Muscle of leg (tissue), 3 donors: ENCODE measurements at regions not wholly inside any gene's neighbourhood (a gene's known extent, or its start where the extent isn't known, plus 50 kb on each side); places are given as distances from the start of the nearest gene placed in this dataset.

Experiments
- DNase-seq: peaks from one replicate; pipeline ENCODE4 v3.0.0; 2013
- H3K27ac ChIP-seq: one replicate; pipeline ENCODE4 v1.5.1; 2013; ENCODE audit warnings: mild to moderate bottlenecking, low read length, control low read depth
- H3K27me3 ChIP-seq: one replicate; pipeline ENCODE4 v1.6.1; 2013; ENCODE audit warnings: low read length; ENCODE audit not compliant: control insufficient read depth, insufficient read depth
- H3K36me3 ChIP-seq: one replicate; pipeline ENCODE4 v1.6.1; 2013; ENCODE audit warnings: low read length; ENCODE audit not compliant: control insufficient read depth, insufficient read depth
- H3K4me1 ChIP-seq: one replicate; pipeline ENCODE4 v1.6.1; 2013; ENCODE audit warnings: low read length; ENCODE audit not compliant: control insufficient read depth, insufficient read depth
- H3K4me3 ChIP-seq: one replicate; pipeline ENCODE4 v1.5.1; 2013; ENCODE audit warnings: low read length, control low read depth
- H3K9me3 ChIP-seq: replicated peaks from 2 replicates; pipeline ENCODE4 v1.6.1; 2013; ENCODE audit warnings: low read depth, low read length; ENCODE audit not compliant: control insufficient read depth
- WGBS: methylation state at CpG from one replicate; pipeline ENCODE4 v1.1.5; 2013; ENCODE audit warnings: missing lambda C conversion rate; ENCODE audit not compliant: insufficient coverage; 5-methylcytosine and 5-hydroxymethylcytosine counted together

DNA sequence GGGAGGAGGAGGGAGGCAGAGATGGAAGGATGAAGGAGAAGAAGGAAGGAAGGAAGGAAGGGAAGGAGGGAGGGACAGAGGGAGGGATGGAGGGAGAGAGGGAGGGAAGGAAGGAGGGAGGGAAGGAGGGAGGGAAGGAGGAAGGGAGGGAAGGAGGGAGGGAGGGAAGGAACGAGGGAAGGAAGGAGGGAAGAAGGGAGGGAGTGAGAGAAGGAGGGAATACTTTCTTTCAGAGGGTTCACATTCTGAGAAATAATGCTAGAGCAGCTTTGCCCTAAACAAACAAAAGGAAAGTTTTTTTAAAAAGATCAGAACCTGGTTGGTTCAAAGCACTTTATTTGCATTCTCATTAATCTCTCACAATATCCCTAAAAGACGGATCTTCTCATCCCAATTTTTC, 96.1 kb upstream of the NXT1 start:
- no peak overlapping the region for H3K27ac ChIP-seq

DNA sequence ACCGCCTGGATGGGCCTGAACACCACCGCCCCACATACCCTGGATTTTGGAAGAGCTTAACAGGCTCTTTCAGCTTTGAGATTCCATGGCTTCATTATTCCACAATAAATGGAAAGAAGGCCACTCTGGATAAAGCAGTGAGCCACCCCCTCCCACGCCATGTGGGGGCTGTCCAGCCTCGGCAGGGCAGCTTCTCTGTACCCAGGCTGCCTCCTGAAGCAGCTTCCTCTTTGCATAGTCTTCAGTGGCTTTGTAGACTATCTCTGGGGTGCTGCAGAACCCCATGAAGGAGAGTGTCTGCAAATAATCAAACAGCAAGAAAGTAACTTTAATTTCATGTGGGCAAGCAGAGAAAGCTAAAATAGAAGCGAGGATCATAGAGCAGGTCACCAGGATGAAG, 96.6 kb upstream of the NXT1 start:
- Histone ChIP-seq H3K27ac (no peak overlapping the region), H3K4me3 (no peak overlapping the region), H3K36me3 (no peaks in the 10 kb centered on the region), H3K9me3 (no peaks in the 10 kb centered on the region), H3K4me1 (peaks cover 32% of the 10 kb centered on the region), H3K27me3 (no peaks in the 10 kb centered on the region)
- 87% methylated on average over 3 of the region's 5 CpGs for WGBS
- no peak for DNase-seq

More for the DNA sequence above, 96.1 kb upstream of the NXT1 start:
- Histone ChIP-seq H3K36me3 (no peaks in the 10 kb centered on the region), H3K9me3 (no peaks in the 10 kb centered on the region), H3K27me3 (no peaks in the 10 kb centered on the region), H3K4me1 (peaks cover 32% of the 10 kb centered on the region), H3K4me3 (no peak overlapping the region)
- 50% methylated on average over 2 of the region's 2 CpGs for WGBS
- DNase-seq = no peak

DNA sequence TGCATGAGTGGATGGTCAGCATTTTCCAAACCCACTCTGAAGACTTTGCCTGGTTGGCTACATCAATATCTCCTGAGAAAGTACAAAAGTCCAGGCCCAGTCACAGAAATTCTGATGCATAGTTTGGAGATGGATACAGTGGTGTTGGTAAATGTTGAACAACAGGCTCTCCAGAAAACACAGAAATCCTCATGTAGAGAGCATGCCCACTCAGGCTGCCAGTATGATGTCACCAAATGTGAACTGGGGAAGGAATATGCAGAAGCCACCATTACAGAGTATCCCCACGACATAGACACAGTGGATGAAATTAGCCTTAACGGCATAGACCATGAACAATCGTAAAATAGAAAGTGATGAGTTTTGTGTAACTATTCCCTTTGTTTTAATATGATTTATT, 97.1 kb upstream of the NXT1 start:
- Histone ChIP-seq H3K27ac (no peak overlapping the region), H3K4me1 (peaks cover 32% of the 10 kb centered on the region), H3K9me3 (no peaks in the 10 kb centered on the region), H3K36me3 (no peaks in the 10 kb centered on the region), H3K4me3 (no peak overlapping the region), H3K27me3 (no peaks in the 10 kb centered on the region)
- no CpG with 5 or more reads among the region's 3 CpGs for WGBS
- DNase-seq = no peak

DNA sequence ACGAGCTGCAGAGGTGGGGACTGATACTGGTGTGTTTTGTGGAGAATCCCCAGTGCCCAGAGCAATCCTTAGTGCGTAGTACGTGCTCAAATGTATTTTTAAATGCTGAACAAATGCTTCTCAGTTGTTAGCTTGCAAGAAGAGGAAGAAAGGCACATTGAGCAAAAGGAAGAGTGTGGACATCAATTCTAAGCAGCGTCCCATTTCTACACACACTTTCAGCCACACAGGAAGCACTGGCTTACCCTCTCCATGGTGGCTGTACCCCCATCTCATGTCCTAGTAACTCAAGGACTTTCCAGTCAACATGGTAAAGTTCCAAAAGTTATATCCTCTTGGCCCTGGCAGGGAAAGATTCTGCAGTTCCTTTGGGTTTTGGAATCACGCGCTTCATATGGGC, 98.8 kb upstream of the NXT1 start:
- H3K36me3 ChIP-seq = no peaks in the 10 kb centered on the region
- H3K9me3 ChIP-seq = no peaks in the 10 kb centered on the region
- no peak overlapping the region for H3K27ac ChIP-seq
- H3K4me1 ChIP-seq = peaks cover 24% of the 10 kb centered on the region
- peaks cover 4% of the 10 kb centered on the region for H3K27me3 ChIP-seq
- DNase-seq = no peak
- H3K4me3 ChIP-seq = no peak overlapping the region
- WGBS = 100% methylated on average over 2 of the region's 6 CpGs

DNA sequence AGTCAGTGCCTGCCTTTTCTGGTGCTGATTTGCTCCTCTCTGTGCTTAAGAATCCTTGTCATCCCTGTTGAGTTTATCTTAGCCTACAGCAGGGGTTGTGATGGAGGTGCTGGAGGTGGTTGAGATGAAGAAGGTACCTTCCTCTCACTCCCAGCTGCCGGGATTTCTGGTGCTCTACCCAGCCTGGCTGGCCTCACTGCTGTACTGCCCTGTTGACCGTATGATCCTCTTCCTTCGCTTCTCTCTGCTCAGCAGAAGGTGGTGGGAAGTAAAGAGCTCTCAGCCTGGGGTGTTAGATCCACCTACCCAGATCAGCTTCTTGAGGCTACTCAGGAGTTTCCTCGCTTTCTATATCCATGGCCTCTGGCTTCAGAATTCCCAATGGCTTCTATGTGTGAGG, 101.0 kb upstream of the NXT1 start:
- H3K4me3 ChIP-seq = no peak overlapping the region

DNA sequence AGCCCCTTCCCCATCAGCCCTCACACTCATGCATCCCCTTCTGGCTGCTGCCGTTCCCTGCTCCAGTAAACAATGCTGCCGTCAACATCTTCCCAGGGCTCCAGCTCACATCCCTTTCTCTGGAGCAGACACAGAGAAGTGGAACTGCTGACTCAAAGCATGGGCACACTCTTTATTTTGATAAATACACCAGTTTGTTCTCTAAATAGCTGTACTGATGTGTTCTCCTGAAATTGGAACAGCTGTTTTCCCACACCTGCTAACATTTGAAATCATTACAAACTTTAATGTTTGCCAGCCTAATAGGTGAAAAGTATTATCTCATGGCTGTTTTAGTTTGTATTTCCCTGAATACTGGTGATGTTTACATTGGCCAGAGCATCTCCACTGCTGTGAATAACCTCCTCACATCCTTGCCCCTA, 102.1 kb upstream of the NXT1 start:
- WGBS = 33% methylated on average over 2 of the region's 2 CpGs

More for the DNA sequence above, 101.0 kb upstream of the NXT1 start:
- DNase-seq = no peak
- H3K27ac ChIP-seq = no peak overlapping the region
- peaks cover 4% of the 10 kb centered on the region for H3K27me3 ChIP-seq
- no peaks in the 10 kb centered on the region for H3K36me3 ChIP-seq
- no peaks in the 10 kb centered on the region for H3K9me3 ChIP-seq
- peaks cover 4% of the 10 kb centered on the region for H3K4me1 ChIP-seq
- WGBS = 60% methylated on average over 3 of the region's 4 CpGs

DNA sequence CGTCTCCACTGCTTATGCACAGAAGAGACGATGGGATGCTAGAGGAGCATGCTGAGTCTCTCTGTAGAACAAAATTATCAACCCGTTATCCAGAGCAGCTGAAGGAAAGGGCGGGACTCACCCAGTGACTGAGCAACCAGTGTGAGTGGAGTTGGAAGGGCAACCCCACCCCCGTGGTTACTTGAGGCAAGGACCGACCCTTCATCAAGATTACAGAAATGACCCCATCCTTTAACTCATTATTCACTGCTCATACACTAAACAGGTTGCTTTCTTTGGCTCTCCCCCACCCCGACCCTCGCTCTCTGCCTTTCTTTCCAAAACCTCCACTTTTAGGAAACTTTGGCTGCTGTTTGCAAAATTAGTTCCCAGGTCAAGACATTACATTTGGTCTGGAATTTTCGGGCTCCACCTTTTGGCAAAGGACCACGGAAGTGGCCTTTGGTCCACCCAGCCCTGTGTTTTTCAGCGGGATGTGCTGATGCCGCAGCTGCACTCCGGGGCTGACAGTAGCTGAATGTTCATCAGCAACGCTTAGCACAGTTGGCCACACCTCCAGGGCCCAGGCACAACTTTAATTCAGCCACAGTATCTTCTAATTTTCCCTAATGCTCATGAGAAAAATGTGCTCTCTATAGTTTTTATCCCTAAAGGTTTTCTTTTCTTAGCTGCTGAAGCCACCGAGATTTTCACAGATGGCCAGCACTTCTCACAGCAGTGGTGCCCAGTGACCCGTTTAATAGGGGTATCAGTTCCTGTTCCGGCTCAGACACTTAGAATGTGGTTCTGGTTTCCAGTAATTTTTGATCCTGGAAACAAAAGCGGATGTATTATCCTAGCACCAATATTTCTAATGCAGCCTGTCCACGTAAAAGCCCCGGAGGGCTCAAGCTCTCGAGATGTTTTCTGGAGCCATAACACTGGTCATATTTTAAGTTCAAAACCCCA, 103.6 kb upstream of the NXT1 start:
- H3K9me3 ChIP-seq = no peaks in the 10 kb centered on the region
- WGBS = 47% methylated on average over 12 of the region's 21 CpGs
- no peak overlapping the region for H3K4me3 ChIP-seq
- no peak overlapping the region for H3K27ac ChIP-seq
- H3K27me3 ChIP-seq = peaks cover 4% of the 10 kb centered on the region
- DNase-seq = peak; percentile 53
- H3K4me1 ChIP-seq = peaks cover 4% of the 10 kb centered on the region
- H3K36me3 ChIP-seq = no peaks in the 10 kb centered on the region

More for the DNA sequence above, 102.1 kb upstream of the NXT1 start:
- DNase-seq = peak; percentile 55
- no peak overlapping the region for H3K27ac ChIP-seq
- no peak overlapping the region for H3K4me3 ChIP-seq
- H3K4me1 ChIP-seq = peaks cover 4% of the 10 kb centered on the region
- H3K27me3 ChIP-seq = peaks cover 4% of the 10 kb centered on the region
- H3K9me3 ChIP-seq = no peaks in the 10 kb centered on the region
- H3K36me3 ChIP-seq = no peaks in the 10 kb centered on the region

DNA sequence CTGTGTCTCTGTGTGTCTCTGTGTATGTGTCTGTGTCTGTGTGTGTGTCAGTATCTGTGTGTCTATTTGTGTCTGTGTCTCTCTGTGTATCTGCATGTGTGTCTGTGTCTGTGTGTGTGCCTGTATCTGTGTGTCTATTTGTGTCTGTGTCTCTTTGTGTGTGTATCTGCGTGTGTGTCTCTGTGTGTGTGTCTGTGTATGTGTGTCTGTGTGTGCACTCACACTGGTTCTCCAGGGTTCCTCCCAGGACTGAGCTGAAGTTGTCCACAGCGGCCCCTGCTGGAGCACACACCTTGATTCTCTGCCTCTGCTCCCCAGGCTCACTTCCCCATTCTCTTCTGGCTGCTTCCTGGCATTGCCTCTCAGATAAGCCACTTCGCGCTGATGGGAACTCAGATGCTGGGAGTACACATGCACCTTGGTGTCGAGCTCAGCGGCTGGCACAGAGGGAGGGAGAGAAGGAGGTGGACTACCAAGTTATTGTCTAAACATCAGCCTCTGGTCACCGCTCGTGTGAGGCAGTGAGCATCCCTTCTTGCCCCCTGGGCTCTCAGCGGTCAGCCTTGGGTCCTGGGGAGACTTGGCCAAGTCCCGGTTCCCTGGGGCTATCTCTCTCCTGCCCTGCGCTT, 104.9 kb upstream of the NXT1 start:
- peak; percentile 67 for DNase-seq
- Histone ChIP-seq H3K4me1 (peaks cover 4% of the 10 kb centered on the region), H3K9me3 (no peaks in the 10 kb centered on the region), H3K36me3 (no peaks in the 10 kb centered on the region), H3K27ac (no peak overlapping the region), H3K4me3 (no peak overlapping the region), H3K27me3 (peaks cover 4% of the 10 kb centered on the region)
- WGBS = 60% methylated on average over 7 of the region's 11 CpGs

DNA sequence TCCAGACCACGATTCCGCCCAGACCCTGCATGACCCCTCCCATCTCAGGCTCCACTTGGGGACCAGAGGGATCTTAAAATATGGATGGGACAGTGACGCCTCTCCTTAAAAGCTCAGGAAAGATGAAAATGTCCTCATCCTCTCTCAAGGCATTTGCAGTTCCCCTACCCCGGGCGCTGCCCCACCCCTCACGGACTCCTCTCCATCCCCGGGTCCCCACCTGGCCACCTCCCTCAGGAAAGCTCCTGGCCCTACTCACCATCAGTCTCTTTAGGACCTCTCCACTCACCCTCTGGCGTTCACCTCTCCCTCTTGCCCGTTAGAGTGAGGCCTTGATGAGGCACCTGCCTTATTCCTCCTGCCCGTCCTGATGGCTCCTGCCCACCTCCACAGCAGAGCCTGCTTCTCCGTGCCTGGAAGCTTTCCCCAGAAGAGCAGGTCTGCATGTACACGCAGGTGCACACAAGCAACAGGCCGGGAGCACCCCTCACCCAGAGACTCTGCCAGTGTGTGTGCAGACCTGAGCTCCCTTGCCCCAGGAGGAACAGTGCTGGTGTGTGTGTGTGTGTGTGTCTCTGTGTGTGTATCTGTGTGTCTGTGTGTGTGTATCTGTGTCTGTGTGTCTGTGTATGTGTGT, 105.6 kb upstream of the NXT1 start:
- no peak for DNase-seq
- Histone ChIP-seq H3K27me3 (peaks cover 4% of the 10 kb centered on the region), H3K9me3 (no peaks in the 10 kb centered on the region), H3K36me3 (no peaks in the 10 kb centered on the region), H3K27ac (no peak overlapping the region), H3K4me1 (peaks cover 4% of the 10 kb centered on the region), H3K4me3 (no peak overlapping the region)
- 87% methylated on average over 10 of the region's 13 CpGs for WGBS
